ENCODE measurements at regions not wholly inside any gene's neighbourhood (a gene's known extent, or its start where the extent isn't known, plus 50 kb on each side); places are given as distances from the start of the nearest gene placed in this dataset.

GRCh38 chr15:62785881-62786828 is 256.4 kb upstream of the TPM1 start:
- Histone ChIP-seq H3K4me3 (ENCODE audit: low read depth, low read length) (no peak overlapping the region), H3K27me3 (ENCODE audit: control insufficient read depth, insufficient read depth, low read length) (no peaks in the 10 kb centered on the region), H3K36me3 (ENCODE audit: control insufficient read depth, insufficient read depth, low read length) (no peaks in the 10 kb centered on the region)
- DNase-seq (ENCODE audit: low read depth), result no peak
- CTCF ChIA-PET, result interaction anchor here (1.8 kb wide), 1 partner anchor 307 kb away, joined by 3 read pairs; no protein-coding TSS in a partner anchor
- no peak for TF ChIP-seq CTCF (IDR thresholded peaks at IDR 0.05; ENCODE audit: insufficient read depth, low read depth, low read length)
- POLR2A ChIA-PET, result no interaction called here

- CTCF ChIA-PET, result interaction anchor here (0.6 to 1.8 kb wide), 3 partner anchors 261 to 1969 kb away, joined by 3 to 5 read pairs (median 3); no protein-coding TSS in a partner anchor
- Histone ChIP-seq H3K36me3 (ENCODE audit: control insufficient read depth, insufficient read depth, low read length) (no peaks in the 10 kb centered on the region), H3K27me3 (ENCODE audit: control insufficient read depth, insufficient read depth, low read length) (no peaks in the 10 kb centered on the region), H3K4me3 (ENCODE audit: low read depth, low read length) (no peak overlapping the region)
- TF ChIP-seq CTCF (IDR thresholded peaks at IDR 0.05; ENCODE audit: insufficient read depth, low read depth, low read length), result no peak
- POLR2A ChIA-PET, result interaction anchor here (0.6 to 0.9 kb wide), 4 partner anchors 34 to 457 kb away, joined by 4 to 8 read pairs (median 6); no protein-coding TSS in a partner anchor
- no peak for DNase-seq (ENCODE audit: low read depth)
These were observed 255.1 kb upstream of the TPM1 start for GRCh38 chr15:62787401-62787800.

- no peak for TF ChIP-seq CTCF (IDR thresholded peaks at IDR 0.05; ENCODE audit: insufficient read depth, low read depth, low read length)
- Histone ChIP-seq H3K4me3 (ENCODE audit: low read depth, low read length) (no peak overlapping the region), H3K27me3 (ENCODE audit: control insufficient read depth, insufficient read depth, low read length) (no peaks in the 10 kb centered on the region), H3K36me3 (ENCODE audit: control insufficient read depth, insufficient read depth, low read length) (no peaks in the 10 kb centered on the region)
- DNase-seq (ENCODE audit: low read depth), result no peak
- ChIA-PET POLR2A (no interaction called here), CTCF (interaction anchor here (1.3 to 1.8 kb wide), 2 partner anchors 260 to 305 kb away, joined by 3 to 5 read pairs; no protein-coding TSS in a partner anchor)
These were observed 254.3 kb upstream of the TPM1 start for GRCh38 chr15:62788224-62788623.

- ChIA-PET POLR2A (no interaction called here), CTCF (no interaction called here)
- TF ChIP-seq CTCF (IDR thresholded peaks at IDR 0.05; ENCODE audit: insufficient read depth, low read depth, low read length), result no peak
- no peak for DNase-seq (ENCODE audit: low read depth)
- H3K36me3 ChIP-seq (ENCODE audit: control insufficient read depth, insufficient read depth, low read length), result no peaks in the 10 kb centered on the region
- no peaks in the 10 kb centered on the region for H3K27me3 ChIP-seq (ENCODE audit: control insufficient read depth, insufficient read depth, low read length)
- H3K4me3 ChIP-seq (ENCODE audit: low read depth, low read length), result no peak overlapping the region
These were observed 252.0 kb upstream of the TPM1 start for GRCh38 chr15:62790546-62790945.

GRCh38 chr15:62791694-62792093 is 250.9 kb upstream of the TPM1 start:
- POLR2A ChIA-PET, result interaction anchor here (0.6 kb wide), 1 partner anchor 21 kb away, joined by 3 read pairs; no protein-coding TSS in a partner anchor
- Histone ChIP-seq H3K36me3 (ENCODE audit: control insufficient read depth, insufficient read depth, low read length) (peaks cover 3% of the 10 kb centered on the region; the same call in 1 of the 2 replicates), H3K27me3 (ENCODE audit: control insufficient read depth, insufficient read depth, low read length) (no peaks in the 10 kb centered on the region), H3K4me3 (ENCODE audit: low read depth, low read length) (no peak overlapping the region)
- CTCF ChIA-PET, result interaction anchor here (1.1 to 1.5 kb wide), 2 partner anchors 301 to 303 kb away, joined by 3 to 4 read pairs; no protein-coding TSS in a partner anchor
- no peak for TF ChIP-seq CTCF (IDR thresholded peaks at IDR 0.05; ENCODE audit: insufficient read depth, low read depth, low read length)
- DNase-seq (ENCODE audit: low read depth), result no peak
